G401 (cell line): ENCODE measurements at regions not wholly inside any gene's neighbourhood (a gene's known extent, or its start where the extent isn't known, plus 50 kb on each side); places are given as distances from the start of the nearest gene placed in this dataset.
"Not testable (repeated sequence)": the region's sequence is repeated elsewhere in the genome, so short reads cannot be mapped to it uniquely, and the experiment has no call there.

Experiments
- DNase-seq: peaks from one replicate; pipeline ENCODE4 v3.0.0-alpha.2; 2015; ENCODE audit warnings: low spot score
- in situ Hi-C: cut with HindIII; loops from 2 replicates; pipeline ENCODE4 v1.10.0; 2016; ENCODE audit warnings: low sequenced_read_pairs, mixed read lengths

GRCh38 chr10:15432266-15432665 lies 61.2 kb upstream of the FAM171A1 start:
- in situ Hi-C loops = no loop called here
- DNase-seq = no peak

DNA sequence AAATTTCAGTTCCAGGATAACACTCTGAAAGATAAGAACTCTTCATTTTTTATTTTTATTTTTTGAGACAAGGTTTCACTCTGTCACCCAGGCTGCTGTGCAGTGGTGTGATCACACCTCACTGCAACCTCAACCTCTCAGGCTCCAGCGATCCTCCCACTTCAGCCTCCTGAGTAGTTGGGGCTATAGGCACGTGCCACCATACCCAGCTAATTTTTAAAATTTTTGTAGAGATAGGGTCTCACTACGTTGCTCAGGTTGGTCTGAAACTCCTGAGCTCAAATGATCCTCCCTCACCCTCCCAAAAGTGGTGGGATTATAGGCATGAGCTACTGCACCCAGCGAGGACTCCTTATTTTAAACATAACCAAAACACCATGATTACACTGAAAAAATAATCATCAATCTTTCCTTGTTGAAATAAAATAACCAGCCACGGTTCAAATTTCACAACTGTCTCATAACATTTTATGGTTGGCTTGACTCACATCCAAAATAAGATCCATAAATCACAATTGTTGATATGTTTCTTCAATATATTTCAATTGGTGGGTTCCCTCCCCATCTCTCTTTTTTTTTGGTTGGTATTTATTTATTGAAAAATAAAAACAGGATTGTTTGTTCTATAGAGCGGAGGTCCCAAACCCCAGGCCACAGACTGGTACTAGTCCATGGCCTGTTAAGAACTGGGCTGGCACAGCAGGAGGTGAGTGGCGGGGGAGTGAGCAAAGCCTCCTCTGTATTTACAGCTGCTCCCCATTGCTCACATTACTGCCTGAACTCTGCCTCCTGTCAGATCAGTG lies 60.1 kb upstream of the FAM171A1 start:
- in situ Hi-C loops = no loop called here

GRCh38 chr10:15428681-15429080 lies 57.6 kb upstream of the FAM171A1 start:
- DNase-seq = no peak
- in situ Hi-C loops = no loop called here

More for the DNA sequence above, 60.1 kb upstream of the FAM171A1 start:
- no peak for DNase-seq

GRCh38 chr10:15427843-15428414 lies 56.8 kb upstream of the FAM171A1 start:
- in situ Hi-C loops = no loop called here
- DNase-seq = peak; percentile 77

DNA sequence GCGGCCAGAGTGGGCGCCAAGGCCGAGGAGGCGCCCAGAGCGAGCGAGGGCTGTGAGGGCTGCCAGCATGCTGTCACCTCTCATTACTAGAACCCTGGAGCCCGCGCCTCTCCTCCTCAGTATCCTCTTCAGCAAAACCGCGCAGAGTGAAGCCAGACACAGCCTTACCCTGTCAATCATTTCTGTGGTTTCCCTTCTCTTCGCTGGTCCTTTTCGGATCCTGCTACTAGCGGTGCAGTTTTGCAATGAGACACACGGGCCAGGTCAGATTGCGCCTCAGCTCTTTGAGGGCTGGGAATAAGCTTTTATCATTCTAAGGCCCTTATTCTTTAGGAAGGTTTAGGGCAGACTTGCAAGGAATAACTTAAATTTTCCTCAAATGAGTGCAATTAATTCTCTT lies 55.5 kb upstream of the FAM171A1 start:
- in situ Hi-C loops = no loop called here
- DNase-seq = no peak

GRCh38 chr10:15426115-15426514 lies 55.0 kb upstream of the FAM171A1 start:
- in situ Hi-C loops = no loop called here
- no peak for DNase-seq

- in situ Hi-C loops, DNase-seq: not testable (repeated sequence)
Measured at GRCh38 chr10:15421875-15422274, 50.8 kb upstream of the FAM171A1 start.
